HepG2 (cell line): ENCODE measurements at regions not wholly inside any gene's neighbourhood (a gene's known extent, or its start where the extent isn't known, plus 50 kb on each side); places are given as distances from the start of the nearest gene placed in this dataset.

Experiments
- CEBPB ChIP-seq: IDR thresholded peaks from 2 replicates; pipeline ENCODE4 v1.6.1; 2011; ENCODE audit warnings: low read depth, low read length, improper control_type of control experiment, borderline replicate concordance
- CHCHD3 ChIP-seq: sonication (generic); formaldehyde crosslinking; IDR thresholded peaks from 2 replicates; pipeline ENCODE4 v1.8.0; 2022; ENCODE audit warnings: mild to moderate bottlenecking, missing genetic modification reagents, moderate library complexity
- ELF3 ChIP-seq: IDR thresholded peaks from 2 replicates; pipeline ENCODE4 v1.6.1; 2016; ENCODE audit warnings: missing genetic modification reagents, missing compliant biosample characterization
- FOSL2 ChIP-seq: sonication (generic); formaldehyde crosslinking; IDR thresholded peaks from 2 replicates; pipeline ENCODE4 v1.4.0; 2020; ENCODE audit warnings: missing genetic modification reagents
- FOXO1 ChIP-seq: sonication (generic); formaldehyde crosslinking; IDR thresholded peaks from 2 replicates; pipeline ENCODE4 v1.4.0; 2020; ENCODE audit warnings: missing genetic modification reagents
- HIC2 ChIP-seq: sonication (generic); formaldehyde crosslinking; IDR thresholded peaks from 2 replicates; pipeline ENCODE4 v1.9.0; 2022; ENCODE audit warnings: low read depth, missing genetic modification reagents
- HMG20A ChIP-seq: IDR thresholded peaks from 2 replicates; pipeline ENCODE4 v1.6.1; 2016; ENCODE audit warnings: borderline replicate concordance
- HNF4A ChIP-seq: sonication (generic); formaldehyde crosslinking; IDR thresholded peaks from 2 replicates; pipeline ENCODE4 v1.4.0; 2020; ENCODE audit warnings: missing genetic modification reagents
- KLF16 ChIP-seq, 2 experiments: sonication (generic) in 1 of 2; formaldehyde crosslinking in 1 of 2; IDR thresholded peaks; 2 replicates each; pipeline versions ENCODE4 v1.6.1 to v1.8.0; 2016 to 2023; ENCODE audit warnings: missing genetic modification reagents in 2 of 2, missing compliant biosample characterization in 1 of 2
- MAFF ChIP-seq: IDR thresholded peaks from 2 replicates; pipeline ENCODE4 v1.6.1; 2011; ENCODE audit warnings: low read depth, low read length, improper control_type of control experiment
- MZF1 ChIP-seq: sonication (generic); formaldehyde crosslinking; IDR thresholded peaks from 2 replicates; pipeline ENCODE4 v1.8.1; 2023; ENCODE audit warnings: mild to moderate bottlenecking, missing genetic modification reagents, borderline replicate concordance
- PCBP2 ChIP-seq: fragments of 200-400 bp; formaldehyde crosslinking; optimal IDR thresholded peaks from 2 replicates; pipeline ENCODE3; 2018; ENCODE audit warnings: low read length, low read depth; ENCODE audit not compliant: poor library complexity, severe bottlenecking
- PLRG1 ChIP-seq: fragments of 450-650 bp; conservative IDR thresholded peaks from 2 replicates; pipeline ENCODE4 v1.6.1; 2016
- POGZ ChIP-seq: sonication (generic); formaldehyde crosslinking; IDR thresholded peaks from 2 replicates; pipeline ENCODE4 v1.4.0; 2020; ENCODE audit warnings: mild to moderate bottlenecking, missing genetic modification reagents
- SOX13 ChIP-seq, 3 experiments: fragments of 450-650 bp in 1 of 3; sonication (generic) in 1 of 3; formaldehyde crosslinking in 1 of 3; IDR thresholded peaks in 2 of 3; conservative IDR thresholded peaks in 1 of 3; 2 replicates each; pipeline versions ENCODE4 v1.5.0 to v1.6.1; 2016 to 2020; ENCODE audit warnings: antibody characterized with exemption in 1 of 3, mild to moderate bottlenecking in 1 of 3, missing compliant biosample characterization in 1 of 3, missing genetic modification reagents in 1 of 3, moderate library complexity in 1 of 3
- SOX5 ChIP-seq: IDR thresholded peaks from 2 replicates; pipeline ENCODE4 v1.6.1; 2016; ENCODE audit warnings: borderline replicate concordance
- TFDP1 ChIP-seq: IDR thresholded peaks from 2 replicates; pipeline ENCODE4 v1.6.1; 2016; ENCODE audit warnings: missing compliant biosample characterization, missing genetic modification reagents, borderline replicate concordance
- THAP8 ChIP-seq: sonication (generic); formaldehyde crosslinking; IDR thresholded peaks from 2 replicates; pipeline ENCODE4 v1.5.1; 2020; ENCODE audit warnings: missing genetic modification reagents, mild to moderate bottlenecking, borderline replicate concordance
- TRIM24 ChIP-seq: sonication (generic); formaldehyde crosslinking; IDR thresholded peaks from 2 replicates; pipeline ENCODE4 v1.8.0; 2022; ENCODE audit warnings: mild to moderate bottlenecking, missing genetic modification reagents
- XBP1 ChIP-seq: sonication (generic); formaldehyde crosslinking; IDR thresholded peaks from 2 replicates; pipeline ENCODE4 v1.5.0; 2020; ENCODE audit warnings: missing genetic modification reagents
- ZMAT3 ChIP-seq: sonication (generic); formaldehyde crosslinking; conservative IDR thresholded peaks from 2 replicates; pipeline ENCODE4 v1.7.0; 2021; ENCODE audit warnings: missing genetic modification reagents
- ZNF121 ChIP-seq: sonication (generic); formaldehyde crosslinking; IDR thresholded peaks from 2 replicates; pipeline ENCODE4 v1.5.0; 2020; ENCODE audit warnings: mild to moderate bottlenecking, missing genetic modification reagents
- ZNF230 ChIP-seq: sonication (generic); formaldehyde crosslinking; IDR thresholded peaks from 2 replicates; pipeline ENCODE4 v1.4.0; 2020; ENCODE audit warnings: mild to moderate bottlenecking, missing genetic modification reagents
- ZNF263 ChIP-seq: sonication (generic); formaldehyde crosslinking; IDR thresholded peaks from 2 replicates; pipeline ENCODE4 v1.4.0; 2020; ENCODE audit warnings: missing genetic modification reagents
- ZNF446 ChIP-seq: sonication (generic); formaldehyde crosslinking; IDR thresholded peaks from 2 replicates; pipeline ENCODE4 v1.5.0; 2020; ENCODE audit warnings: mild to moderate bottlenecking, missing genetic modification reagents
- TF ChIP-seq, protein P1 (sequence below): sonication (generic); formaldehyde crosslinking; IDR thresholded peaks from 2 replicates; pipeline ENCODE4 v1.4.0; 2020; ENCODE audit warnings: missing genetic modification reagents
- TF ChIP-seq, protein P2 (sequence below): IDR thresholded peaks from 2 replicates; pipeline ENCODE4 v1.6.1; 2016; ENCODE audit warnings: mild to moderate bottlenecking

GRCh38 chr4:112082954-112083586 lies 62.2 kb upstream of the FAM241A start (continued):
- TF ChIP-seq HIC2, result no peak
- TF ChIP-seq POGZ (CRISPR knock-in tag), result 0 out of 2 replicates have a peak, but pooled peaks have one; percentile 26
- TF ChIP-seq, protein P1, sequence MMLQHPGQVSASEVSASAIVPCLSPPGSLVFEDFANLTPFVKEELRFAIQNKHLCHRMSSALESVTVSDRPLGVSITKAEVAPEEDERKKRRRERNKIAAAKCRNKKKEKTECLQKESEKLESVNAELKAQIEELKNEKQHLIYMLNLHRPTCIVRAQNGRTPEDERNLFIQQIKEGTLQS, result peak; percentile 67; the same call in 1 of the 2 replicates
- TF ChIP-seq TFDP1 (CRISPR knock-in tag), result no peak
- no peak for TF ChIP-seq HNF4A
- TF ChIP-seq ZNF121, result no peak
- no peak for TF ChIP-seq MZF1 (CRISPR knock-in tag)
- TF ChIP-seq MAFF, result peak; percentile 57
- no peak for TF ChIP-seq ZNF263 (CRISPR knock-in tag)
- peak; percentile 56; the same call in 1 of the 2 replicates for TF ChIP-seq HMG20A
- no peak for TF ChIP-seq THAP8 (CRISPR knock-in tag)
- TF ChIP-seq KLF16 (CRISPR knock-in tag; IDR thresholded peaks at IDR 0.05), result 0 out of 4 replicates have a peak, but pooled peaks of 1 of the 2 experiments have one; percentile 18
- no peak for TF ChIP-seq SOX13 (IDR thresholded peaks at IDR 0.05)
- TF ChIP-seq SOX13 (CRISPR knock-in tag; conservative IDR thresholded peaks at IDR 0.05 in 1 of 2, IDR thresholded peaks at IDR 0.05 in 1 of 2), result peak in 1 of 2 experiments; percentile 19; a peak in 1 of 4 replicates
- TF ChIP-seq TRIM24 (CRISPR knock-in tag), result no peak
- TF ChIP-seq FOXO1, result peak; percentile 30; the same call in 1 of the 2 replicates
- TF ChIP-seq FOSL2 (CRISPR knock-in tag), result peak; percentile 93
- TF ChIP-seq SOX5 (CRISPR knock-in tag), result peak; percentile 58; the same call in 1 of the 2 replicates
- TF ChIP-seq PLRG1, result no peak
- no peak for TF ChIP-seq PCBP2
- no peak for TF ChIP-seq CEBPB
- peak; percentile 96 for TF ChIP-seq ELF3 (CRISPR knock-in tag)
- no peak for TF ChIP-seq ZNF230 (CRISPR knock-in tag)
- no peak for TF ChIP-seq ZMAT3 (CRISPR knock-in tag)
- no peak for TF ChIP-seq CHCHD3 (CRISPR knock-in tag)
- no peak for TF ChIP-seq ZNF446
- TF ChIP-seq, protein P2, sequence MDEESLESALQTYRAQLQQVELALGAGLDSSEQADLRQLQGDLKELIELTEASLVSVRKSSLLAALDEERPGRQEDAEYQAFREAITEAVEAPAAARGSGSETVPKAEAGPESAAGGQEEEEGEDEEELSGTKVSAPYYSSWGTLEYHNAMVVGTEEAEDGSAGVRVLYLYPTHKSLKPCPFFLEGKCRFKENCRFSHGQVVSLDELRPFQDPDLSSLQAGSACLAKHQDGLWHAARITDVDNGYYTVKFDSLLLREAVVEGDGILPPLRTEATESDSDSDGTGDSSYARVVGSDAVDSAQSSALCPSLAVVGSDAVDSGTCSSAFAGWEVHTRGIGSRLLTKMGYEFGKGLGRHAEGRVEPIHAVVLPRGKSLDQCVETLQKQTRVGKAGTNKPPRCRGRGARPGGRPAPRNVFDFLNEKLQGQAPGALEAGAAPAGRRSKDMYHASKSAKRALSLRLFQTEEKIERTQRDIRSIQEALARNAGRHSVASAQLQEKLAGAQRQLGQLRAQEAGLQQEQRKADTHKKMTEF (CRISPR knock-in tag), result peak; percentile 43; the same call in 1 of the 2 replicates
- no peak for TF ChIP-seq XBP1 (CRISPR knock-in tag)
